Sigmoid colon (tissue), 6 donors: ENCODE measurements at regions not wholly inside any gene's neighbourhood (a gene's known extent, or its start where the extent isn't known, plus 50 kb on each side); places are given as distances from the start of the nearest gene placed in this dataset.

Experiments
- DNase-seq: peaks from one replicate; pipeline ENCODE4 v3.0.0-alpha.2; 2019
- H3K27ac ChIP-seq, 4 donors: fragments of 200-600 bp; sonication (generic); one replicate each; pipeline ENCODE4 v1.5.1; 2016 to 2019; ENCODE audit warnings: mild to moderate bottlenecking in 1 of 4
- H3K27me3 ChIP-seq, 3 donors: fragments of 200-600 bp; sonication (generic); one replicate each; pipeline ENCODE4 v1.5.1; 2019; ENCODE audit warnings: mild to moderate bottlenecking in 1 of 3
- H3K36me3 ChIP-seq, 4 donors: fragments of 200-600 bp; sonication (generic); one replicate each; pipeline ENCODE4 v1.5.1; 2016 to 2019
- H3K4me1 ChIP-seq, 4 donors: fragments of 200-600 bp; sonication (generic); one replicate each; pipeline ENCODE4 v1.5.1; 2017 to 2019
- H3K4me3 ChIP-seq, 4 donors: fragments of 200-600 bp; sonication (generic); one replicate each; pipeline ENCODE4 v1.5.1; 2017 to 2019; ENCODE audit warnings: mild to moderate bottlenecking in 2 of 4, moderate library complexity in 1 of 4
- H3K9me3 ChIP-seq, 4 donors: fragments of 200-600 bp in 3 of 4; sonication (generic) in 3 of 4; one replicate each; pipeline versions ENCODE4 v1.5.1 to v1.6.1; 2013 to 2019
- CTCF ChIP-seq, 4 experiments: fragments of 450-650 bp in 3 of 4; fragments of 200-600 bp in 1 of 4; IDR thresholded peaks; one replicate each; pipeline ENCODE4 v1.5.1; 2016 to 2019; ENCODE audit warnings: antibody characterized with exemption in 4 of 4, mild to moderate bottlenecking in 3 of 4, moderate library complexity in 2 of 4
- EP300 ChIP-seq, 4 donors: sonication (generic); formaldehyde crosslinking; IDR thresholded peaks; one replicate each; pipeline ENCODE4 v1.6.1; 2017; ENCODE audit warnings: antibody characterized with exemption in 4 of 4
- POLR2A ChIP-seq, 2 donors: fragments of 450-650 bp; IDR thresholded peaks; one replicate each; pipeline ENCODE4 v1.6.1; 2016; ENCODE audit warnings: antibody characterized with exemption in 2 of 2, mild to moderate bottlenecking in 2 of 2, moderate library complexity in 2 of 2
- POLR2AphosphoS5 ChIP-seq, 4 donors: sonication (generic); formaldehyde crosslinking; IDR thresholded peaks; one replicate each; pipeline ENCODE4 v1.6.1; 2017; ENCODE audit warnings: antibody characterized with exemption in 4 of 4
- WGBS, 2 donors: extraction: QIAGEN DNeasy Blood & Tissue Kit; methylation state at CpG; one replicate each; pipeline ENCODE4 v1.1.7; 2013; 5-methylcytosine and 5-hydroxymethylcytosine counted together
- intact Hi-C: fragments of 100-400 bp; cut with DNase I; formaldehyde crosslinking; loops from one replicate; pipeline ENCODE4 v1.15.1; 2023
- donor health status: healthy with polysubstance abuse.
- donor health status: healthy.

GRCh38 chr14:97943619-97944018 is 1146.4 kb downstream of the VRK1 start:
- intact Hi-C loops: no loop called here
- Histone ChIP-seq H3K4me1 (no peaks in the 10 kb centered on the region), H3K27me3 (no peaks in the 10 kb centered on the region), H3K9me3 (no peaks in the 10 kb centered on the region), H3K4me3 (no peak overlapping the region), H3K36me3 (no peaks in the 10 kb centered on the region), H3K27ac (no peak overlapping the region)
- TF ChIP-seq EP300 (IDR thresholded peaks at IDR 0.05): no peak
- TF ChIP-seq POLR2AphosphoS5 (IDR thresholded peaks at IDR 0.05): no peak
- no peak for TF ChIP-seq POLR2A (IDR thresholded peaks at IDR 0.05)
- no peak for TF ChIP-seq CTCF (IDR thresholded peaks at IDR 0.05)
- DNase-seq: no peak
- WGBS, 2 donors: 39 to 60% methylated on average over 1 of the region's 1 CpG

GRCh38 chr14:97944380-97944779 is 1147.2 kb downstream of the VRK1 start:
- TF ChIP-seq POLR2AphosphoS5 (IDR thresholded peaks at IDR 0.05) (no peak), POLR2A (IDR thresholded peaks at IDR 0.05) (no peak), EP300 (IDR thresholded peaks at IDR 0.05) (no peak), CTCF (IDR thresholded peaks at IDR 0.05) (no peak)
- H3K4me1 ChIP-seq: no peaks in the 10 kb centered on the region
- H3K27ac ChIP-seq: no peak overlapping the region
- no peaks in the 10 kb centered on the region for H3K36me3 ChIP-seq
- intact Hi-C loops: no loop called here
- 88 to 96% methylated on average over 1 of the region's 1 CpG for WGBS, 2 donors
- H3K27me3 ChIP-seq: no peaks in the 10 kb centered on the region
- H3K9me3 ChIP-seq: no peaks in the 10 kb centered on the region
- no peak for DNase-seq
- H3K4me3 ChIP-seq: no peak overlapping the region

GRCh38 chr14:97945631-97946030 is 1148.4 kb downstream of the VRK1 start:
- no peak overlapping the region for H3K27ac ChIP-seq
- H3K27me3 ChIP-seq: no peaks in the 10 kb centered on the region
- TF ChIP-seq POLR2A (IDR thresholded peaks at IDR 0.05): no peak
- H3K9me3 ChIP-seq: no peaks in the 10 kb centered on the region
- H3K4me1 ChIP-seq: no peaks in the 10 kb centered on the region
- H3K4me3 ChIP-seq: no peak overlapping the region
- DNase-seq: no peak
- no peaks in the 10 kb centered on the region for H3K36me3 ChIP-seq
- intact Hi-C loops: no loop called here

- no peak for DNase-seq
- H3K4me3 ChIP-seq: no peak overlapping the region
- H3K9me3 ChIP-seq: no peaks in the 10 kb centered on the region
- no peak for TF ChIP-seq EP300 (IDR thresholded peaks at IDR 0.05)
- no peak for TF ChIP-seq CTCF (IDR thresholded peaks at IDR 0.05)
- WGBS, 2 donors: 18 to 28% methylated on average over 2 of the region's 2 CpGs
- H3K27me3 ChIP-seq: no peaks in the 10 kb centered on the region
- no peaks in the 10 kb centered on the region for H3K36me3 ChIP-seq
- H3K4me1 ChIP-seq: no peaks in the 10 kb centered on the region
- no peak overlapping the region for H3K27ac ChIP-seq
- intact Hi-C loops: no loop called here
Observed at GRCh38 chr14:97946240-97946639, 1149.1 kb downstream of the VRK1 start.

- Histone ChIP-seq H3K9me3 (no peaks in the 10 kb centered on the region), H3K27ac (no peak overlapping the region), H3K36me3 (no peaks in the 10 kb centered on the region), H3K4me3 (no peak overlapping the region), H3K27me3 (no peaks in the 10 kb centered on the region), H3K4me1 (no peaks in the 10 kb centered on the region)
- intact Hi-C loops: no loop called here
- TF ChIP-seq CTCF (IDR thresholded peaks at IDR 0.05) (no peak), POLR2AphosphoS5 (IDR thresholded peaks at IDR 0.05) (no peak), POLR2A (IDR thresholded peaks at IDR 0.05) (no peak), EP300 (IDR thresholded peaks at IDR 0.05) (no peak)
- 69 to 70% methylated on average over 9 of the region's 9 CpGs for WGBS, 2 donors
- DNase-seq: no peak
Observed at GRCh38 chr14:97946641-97947040, 1149.5 kb downstream of the VRK1 start.
